ENCODE measurements at regions not wholly inside any gene's neighbourhood (a gene's known extent, or its start where the extent isn't known, plus 50 kb on each side); places are given as distances from the start of the nearest gene placed in this dataset.

DNA sequence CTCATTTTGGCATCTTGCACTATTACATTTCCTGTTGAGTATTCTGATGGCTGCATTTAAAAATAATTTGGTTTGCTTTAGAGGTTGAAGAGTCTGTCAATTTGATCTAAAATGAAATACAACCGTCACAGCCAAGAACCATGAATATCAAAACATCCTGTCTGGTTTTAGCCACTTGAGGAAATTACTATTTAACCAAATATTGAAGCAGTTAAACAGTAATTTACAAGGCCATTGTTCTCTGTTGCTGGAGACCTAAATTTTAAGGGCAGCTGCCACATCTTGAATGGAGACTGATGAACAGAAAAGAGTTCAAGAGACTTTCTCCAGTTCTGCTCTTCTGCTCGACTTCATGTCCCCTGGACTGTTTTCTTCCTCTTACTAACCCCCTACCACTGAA is 549.4 kb downstream of the LRRC70 start:
- Histone ChIP-seq H3K4me2 (ENCODE audit: control insufficient read depth, insufficient read depth) (no peak overlapping the region), H3K4me3 (no peak overlapping the region), H3K27me3 (replicated peaks in 1 of 2; ENCODE audit: control insufficient read depth in 2 of 2, insufficient read depth in 2 of 2, low read length in 1 of 2) (no peaks in the 10 kb centered on the region), H2AFZ (ENCODE audit: control insufficient read depth, low read depth, low read length) (no peak overlapping the region), H3K36me3 (ENCODE audit: control insufficient read depth in 2 of 2, insufficient read depth in 2 of 2, low read length in 1 of 2) (no peaks in the 10 kb centered on the region), H4K20me1 (ENCODE audit: control insufficient read depth, insufficient read depth) (no peaks in the 10 kb centered on the region), H3K4me1 (ENCODE audit: control insufficient read depth, insufficient read depth, low read length) (no peaks in the 10 kb centered on the region), H3K79me2 (ENCODE audit: control insufficient read depth, insufficient read depth, low read length) (no peaks in the 10 kb centered on the region), H3K9ac (ENCODE audit: control insufficient read depth, insufficient read depth, low read length) (no peak overlapping the region), H3K9me3 (replicated peaks; ENCODE audit: control insufficient read depth, insufficient read depth, low read length) (no peaks in the 10 kb centered on the region), H3K27ac (ENCODE audit: control insufficient read depth, insufficient read depth) (no peak overlapping the region)
- ChIA-PET RAD21 (ENCODE audit: unreplicated experiment) (no interaction called here), POLR2A (no interaction called here), CTCF (interaction anchor here (1.0 kb wide), 1 partner anchor 12 kb away, joined by 3 read pairs; no protein-coding TSS in a partner anchor), SMC1A (ENCODE audit: uncharacterized antibody, unreplicated experiment) (interaction anchor here (1.4 kb wide), 1 partner anchor 20 kb away, joined by 3 read pairs; no protein-coding TSS in a partner anchor)
- in situ Hi-C loops (cut with MboI) = no loop called here
- intact Hi-C loops (cut with micrococcal nuclease; ENCODE audit: unreplicated experiment) = loop anchor here (5.0 kb wide), 1 partner anchor 834 kb away; the partner anchor contains the start of gene HTR1A
- ATAC-seq (no peak), FAIRE-seq (no peak), DNase-seq (ENCODE audit: low read depth, low spot score) (no peak)
- no TSS peak for BruUV-seq (replicated peaks)
- WGBS (ENCODE audit: insufficient coverage, insufficient replicate concordance, low lambda C conversion rate, missing lambda C conversion rate) = 3% methylated on average over 2 of the region's 2 CpGs
- no peak for TF ChIP-seq RB1 (IDR thresholded peaks at IDR 0.05; ENCODE audit: borderline replicate concordance)
- TF ChIP-seq, protein P1, sequence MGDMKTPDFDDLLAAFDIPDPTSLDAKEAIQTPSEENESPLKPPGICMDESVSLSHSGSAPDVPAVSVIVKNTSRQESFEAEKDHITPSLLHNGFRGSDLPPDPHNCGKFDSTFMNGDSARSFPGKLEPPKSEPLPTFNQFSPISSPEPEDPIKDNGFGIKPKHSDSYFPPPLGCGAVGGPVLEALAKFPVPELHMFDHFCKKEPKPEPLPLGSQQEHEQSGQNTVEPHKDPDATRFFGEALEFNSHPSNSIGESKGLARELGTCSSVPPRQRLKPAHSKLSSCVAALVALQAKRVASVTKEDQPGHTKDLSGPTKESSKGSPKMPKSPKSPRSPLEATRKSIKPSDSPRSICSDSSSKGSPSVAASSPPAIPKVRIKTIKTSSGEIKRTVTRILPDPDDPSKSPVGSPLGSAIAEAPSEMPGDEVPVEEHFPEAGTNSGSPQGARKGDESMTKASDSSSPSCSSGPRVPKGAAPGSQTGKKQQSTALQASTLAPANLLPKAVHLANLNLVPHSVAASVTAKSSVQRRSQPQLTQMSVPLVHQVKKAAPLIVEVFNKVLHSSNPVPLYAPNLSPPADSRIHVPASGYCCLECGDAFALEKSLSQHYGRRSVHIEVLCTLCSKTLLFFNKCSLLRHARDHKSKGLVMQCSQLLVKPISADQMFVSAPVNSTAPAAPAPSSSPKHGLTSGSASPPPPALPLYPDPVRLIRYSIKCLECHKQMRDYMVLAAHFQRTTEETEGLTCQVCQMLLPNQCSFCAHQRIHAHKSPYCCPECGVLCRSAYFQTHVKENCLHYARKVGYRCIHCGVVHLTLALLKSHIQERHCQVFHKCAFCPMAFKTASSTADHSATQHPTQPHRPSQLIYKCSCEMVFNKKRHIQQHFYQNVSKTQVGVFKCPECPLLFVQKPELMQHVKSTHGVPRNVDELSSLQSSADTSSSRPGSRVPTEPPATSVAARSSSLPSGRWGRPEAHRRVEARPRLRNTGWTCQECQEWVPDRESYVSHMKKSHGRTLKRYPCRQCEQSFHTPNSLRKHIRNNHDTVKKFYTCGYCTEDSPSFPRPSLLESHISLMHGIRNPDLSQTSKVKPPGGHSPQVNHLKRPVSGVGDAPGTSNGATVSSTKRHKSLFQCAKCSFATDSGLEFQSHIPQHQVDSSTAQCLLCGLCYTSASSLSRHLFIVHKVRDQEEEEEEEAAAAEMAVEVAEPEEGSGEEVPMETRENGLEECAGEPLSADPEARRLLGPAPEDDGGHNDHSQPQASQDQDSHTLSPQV (IDR thresholded peaks at IDR 0.05) = no peak
- no peak for TF ChIP-seq TCF12 (IDR thresholded peaks at IDR 0.05; ENCODE audit: low read depth, low read length)
- TF ChIP-seq, protein P2, sequence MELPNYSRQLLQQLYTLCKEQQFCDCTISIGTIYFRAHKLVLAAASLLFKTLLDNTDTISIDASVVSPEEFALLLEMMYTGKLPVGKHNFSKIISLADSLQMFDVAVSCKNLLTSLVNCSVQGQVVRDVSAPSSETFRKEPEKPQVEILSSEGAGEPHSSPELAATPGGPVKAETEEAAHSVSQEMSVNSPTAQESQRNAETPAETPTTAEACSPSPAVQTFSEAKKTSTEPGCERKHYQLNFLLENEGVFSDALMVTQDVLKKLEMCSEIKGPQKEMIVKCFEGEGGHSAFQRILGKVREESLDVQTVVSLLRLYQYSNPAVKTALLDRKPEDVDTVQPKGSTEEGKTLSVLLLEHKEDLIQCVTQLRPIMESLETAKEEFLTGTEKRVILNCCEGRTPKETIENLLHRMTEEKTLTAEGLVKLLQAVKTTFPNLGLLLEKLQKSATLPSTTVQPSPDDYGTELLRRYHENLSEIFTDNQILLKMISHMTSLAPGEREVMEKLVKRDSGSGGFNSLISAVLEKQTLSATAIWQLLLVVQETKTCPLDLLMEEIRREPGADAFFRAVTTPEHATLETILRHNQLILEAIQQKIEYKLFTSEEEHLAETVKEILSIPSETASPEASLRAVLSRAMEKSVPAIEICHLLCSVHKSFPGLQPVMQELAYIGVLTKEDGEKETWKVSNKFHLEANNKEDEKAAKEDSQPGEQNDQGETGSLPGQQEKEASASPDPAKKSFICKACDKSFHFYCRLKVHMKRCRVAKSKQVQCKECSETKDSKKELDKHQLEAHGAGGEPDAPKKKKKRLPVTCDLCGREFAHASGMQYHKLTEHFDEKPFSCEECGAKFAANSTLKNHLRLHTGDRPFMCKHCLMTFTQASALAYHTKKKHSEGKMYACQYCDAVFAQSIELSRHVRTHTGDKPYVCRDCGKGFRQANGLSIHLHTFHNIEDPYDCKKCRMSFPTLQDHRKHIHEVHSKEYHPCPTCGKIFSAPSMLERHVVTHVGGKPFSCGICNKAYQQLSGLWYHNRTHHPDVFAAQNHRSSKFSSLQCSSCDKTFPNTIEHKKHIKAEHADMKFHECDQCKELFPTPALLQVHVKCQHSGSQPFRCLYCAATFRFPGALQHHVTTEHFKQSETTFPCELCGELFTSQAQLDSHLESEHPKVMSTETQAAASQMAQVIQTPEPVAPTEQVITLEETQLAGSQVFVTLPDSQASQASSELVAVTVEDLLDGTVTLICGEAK (IDR thresholded peaks at IDR 0.05; ENCODE audit: borderline replicate concordance) = no peak
- no peak for TF ChIP-seq ZSCAN29 (IDR thresholded peaks at IDR 0.05)
- no peak for TF ChIP-seq GABPA (IDR thresholded peaks at IDR 0.05; ENCODE audit: low read depth)
- TF ChIP-seq, protein P3, sequence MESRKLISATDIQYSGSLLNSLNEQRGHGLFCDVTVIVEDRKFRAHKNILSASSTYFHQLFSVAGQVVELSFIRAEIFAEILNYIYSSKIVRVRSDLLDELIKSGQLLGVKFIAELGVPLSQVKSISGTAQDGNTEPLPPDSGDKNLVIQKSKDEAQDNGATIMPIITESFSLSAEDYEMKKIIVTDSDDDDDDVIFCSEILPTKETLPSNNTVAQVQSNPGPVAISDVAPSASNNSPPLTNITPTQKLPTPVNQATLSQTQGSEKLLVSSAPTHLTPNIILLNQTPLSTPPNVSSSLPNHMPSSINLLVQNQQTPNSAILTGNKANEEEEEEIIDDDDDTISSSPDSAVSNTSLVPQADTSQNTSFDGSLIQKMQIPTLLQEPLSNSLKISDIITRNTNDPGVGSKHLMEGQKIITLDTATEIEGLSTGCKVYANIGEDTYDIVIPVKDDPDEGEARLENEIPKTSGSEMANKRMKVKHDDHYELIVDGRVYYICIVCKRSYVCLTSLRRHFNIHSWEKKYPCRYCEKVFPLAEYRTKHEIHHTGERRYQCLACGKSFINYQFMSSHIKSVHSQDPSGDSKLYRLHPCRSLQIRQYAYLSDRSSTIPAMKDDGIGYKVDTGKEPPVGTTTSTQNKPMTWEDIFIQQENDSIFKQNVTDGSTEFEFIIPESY (IDR thresholded peaks at IDR 0.05) = no peak
- TF ChIP-seq, protein P4, sequence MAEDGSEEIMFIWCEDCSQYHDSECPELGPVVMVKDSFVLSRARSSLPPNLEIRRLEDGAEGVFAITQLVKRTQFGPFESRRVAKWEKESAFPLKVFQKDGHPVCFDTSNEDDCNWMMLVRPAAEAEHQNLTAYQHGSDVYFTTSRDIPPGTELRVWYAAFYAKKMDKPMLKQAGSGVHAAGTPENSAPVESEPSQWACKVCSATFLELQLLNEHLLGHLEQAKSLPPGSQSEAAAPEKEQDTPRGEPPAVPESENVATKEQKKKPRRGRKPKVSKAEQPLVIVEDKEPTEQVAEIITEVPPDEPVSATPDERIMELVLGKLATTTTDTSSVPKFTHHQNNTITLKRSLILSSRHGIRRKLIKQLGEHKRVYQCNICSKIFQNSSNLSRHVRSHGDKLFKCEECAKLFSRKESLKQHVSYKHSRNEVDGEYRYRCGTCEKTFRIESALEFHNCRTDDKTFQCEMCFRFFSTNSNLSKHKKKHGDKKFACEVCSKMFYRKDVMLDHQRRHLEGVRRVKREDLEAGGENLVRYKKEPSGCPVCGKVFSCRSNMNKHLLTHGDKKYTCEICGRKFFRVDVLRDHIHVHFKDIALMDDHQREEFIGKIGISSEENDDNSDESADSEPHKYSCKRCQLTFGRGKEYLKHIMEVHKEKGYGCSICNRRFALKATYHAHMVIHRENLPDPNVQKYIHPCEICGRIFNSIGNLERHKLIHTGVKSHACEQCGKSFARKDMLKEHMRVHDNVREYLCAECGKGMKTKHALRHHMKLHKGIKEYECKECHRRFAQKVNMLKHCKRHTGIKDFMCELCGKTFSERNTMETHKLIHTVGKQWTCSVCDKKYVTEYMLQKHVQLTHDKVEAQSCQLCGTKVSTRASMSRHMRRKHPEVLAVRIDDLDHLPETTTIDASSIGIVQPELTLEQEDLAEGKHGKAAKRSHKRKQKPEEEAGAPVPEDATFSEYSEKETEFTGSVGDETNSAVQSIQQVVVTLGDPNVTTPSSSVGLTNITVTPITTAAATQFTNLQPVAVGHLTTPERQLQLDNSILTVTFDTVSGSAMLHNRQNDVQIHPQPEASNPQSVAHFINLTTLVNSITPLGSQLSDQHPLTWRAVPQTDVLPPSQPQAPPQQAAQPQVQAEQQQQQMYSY (CRISPR knock-in tag; IDR thresholded peaks at IDR 0.05) = no peak

All from GM12878 (cell line).